GM23338 (cell line): ENCODE measurements at regions not wholly inside any gene's neighbourhood (a gene's known extent, or its start where the extent isn't known, plus 50 kb on each side); places are given as distances from the start of the nearest gene placed in this dataset.

Experiments
- ATAC-seq: fragments of 200-7000 bp; cut with Tn5 transposase; 3 replicates; pipeline ENCODE4 v1.9.1; 2020
- DNase-seq: peaks from one replicate; pipeline ENCODE4 v3.0.0-alpha.2; 2015; ENCODE audit warnings: low spot score
- H2AFZ ChIP-seq: fragments of 200-600 bp; sonication (generic); 2 replicates; pipeline ENCODE4 v1.8.0; 2016; ENCODE audit warnings: antibody characterized with exemption, mild to moderate bottlenecking, moderate library complexity
- H3F3A ChIP-seq: fragments of 200-600 bp; sonication (generic); replicated peaks from 2 replicates; pipeline ENCODE4 v1.8.0; 2017; ENCODE audit warnings: antibody characterized with exemption, mixed run types, low read depth
- H3K27ac ChIP-seq: fragments of 200-600 bp; sonication (generic); 2 replicates; pipeline ENCODE4 v1.6.1; 2016; ENCODE audit warnings: low read depth
- H3K27me3 ChIP-seq: fragments of 200-600 bp; sonication (generic); 2 replicates; pipeline ENCODE4 v1.8.0; 2016; ENCODE audit warnings: mild to moderate bottlenecking, mixed run types, moderate library complexity; ENCODE audit not compliant: insufficient read depth
- H3K36me3 ChIP-seq: fragments of 200-600 bp; sonication (generic); 2 replicates; pipeline ENCODE4 v1.8.0; 2016; ENCODE audit warnings: mild to moderate bottlenecking; ENCODE audit not compliant: insufficient read depth
- H3K4me1 ChIP-seq: fragments of 200-600 bp; sonication (generic); 2 replicates; pipeline ENCODE4 v1.8.0; 2016; ENCODE audit warnings: mild to moderate bottlenecking, moderate library complexity; ENCODE audit not compliant: insufficient read depth
- H3K4me2 ChIP-seq: fragments of 200-600 bp; sonication (generic); 2 replicates; pipeline ENCODE4 v1.7.1; 2017; ENCODE audit warnings: mixed run types
- H3K4me3 ChIP-seq: fragments of 200-600 bp; sonication (generic); 2 replicates; pipeline ENCODE4 v1.6.1; 2016; ENCODE audit warnings: mixed run types
- H3K79me2 ChIP-seq: fragments of 200-600 bp; sonication (generic); replicated peaks from 2 replicates; pipeline ENCODE4 v1.8.0; 2017; ENCODE audit warnings: mild to moderate bottlenecking; ENCODE audit not compliant: insufficient read depth
- H3K9me2 ChIP-seq: fragments of 200-600 bp; sonication (generic); 2 replicates; pipeline ENCODE4 v1.8.0; 2017; ENCODE audit not compliant: insufficient read depth
- H4K20me1 ChIP-seq: fragments of 200-600 bp; sonication (generic); replicated peaks from 2 replicates; pipeline ENCODE4 v1.8.0; 2017; ENCODE audit warnings: mild to moderate bottlenecking; ENCODE audit not compliant: insufficient read depth
- H3K27ac Mint-ChIP-seq: 2 replicates; pipeline ENCODE4 v1.8.0; 2020; ENCODE audit warnings: inconsistent platforms, mild to moderate bottlenecking, moderate library complexity, mixed read lengths
- H3K27me3 Mint-ChIP-seq: 3 replicates; pipeline ENCODE4 v1.8.0; 2022; ENCODE audit warnings: low read depth, mild to moderate bottlenecking, moderate library complexity, mixed read lengths, inconsistent platforms; ENCODE audit not compliant: insufficient read depth, poor library complexity
- H3K36me3 Mint-ChIP-seq: 3 replicates; pipeline ENCODE4 v1.8.0; 2021; ENCODE audit warnings: low read depth, mild to moderate bottlenecking, inconsistent platforms, moderate library complexity, mixed read lengths
- H3K4me1 Mint-ChIP-seq: 3 replicates; pipeline ENCODE4 v1.8.0; 2020; ENCODE audit warnings: mild to moderate bottlenecking, inconsistent platforms, mixed read lengths
- H3K4me3 Mint-ChIP-seq: 3 replicates; pipeline ENCODE4 v1.8.0; 2021; ENCODE audit warnings: moderate library complexity, mild to moderate bottlenecking, inconsistent platforms, mixed read lengths
- H3K9me3 Mint-ChIP-seq: 3 replicates; pipeline ENCODE4 v1.8.0; 2020; ENCODE audit warnings: moderate library complexity, mild to moderate bottlenecking, inconsistent platforms, mixed read lengths
- CREB1 ChIP-seq: fragments of 250-450 bp; sonication (Bioruptor Pico); IDR thresholded peaks from 2 replicates; pipeline ENCODE4 v1.5.0; 2020; ENCODE audit warnings: low read depth, mild to moderate bottlenecking, moderate library complexity
- CTCF ChIP-seq, 2 experiments: fragments of 200-600 bp in 1 of 2; sonication (generic) in 1 of 2; conservative IDR thresholded peaks; 2 replicates each; pipeline versions ENCODE4 v1.5.1 to v1.6.1; 2016 to 2017; ENCODE audit warnings: antibody characterized with exemption in 2 of 2, low read depth in 2 of 2, mild to moderate bottlenecking in 2 of 2, moderate library complexity in 1 of 2
- ETS1 ChIP-seq: IDR thresholded peaks from 2 replicates; pipeline ENCODE4 v1.6.1; 2016; ENCODE audit warnings: antibody characterized with exemption
- EZH2 ChIP-seq: fragments of 200-600 bp; sonication (generic); IDR thresholded peaks from one replicate; pipeline ENCODE4 v1.8.0; 2017; ENCODE audit warnings: antibody characterized with exemption, mild to moderate bottlenecking, low read depth; ENCODE audit not compliant: unreplicated experiment
- EZH2phosphoT487 ChIP-seq: fragments of 200-600 bp; sonication (generic); IDR thresholded peaks from one replicate; pipeline ENCODE4 v1.8.1; 2018; ENCODE audit warnings: antibody characterized with exemption; ENCODE audit not compliant: unreplicated experiment
- JUNB ChIP-seq: IDR thresholded peaks from one replicate; pipeline ENCODE4 v1.6.1; 2016; ENCODE audit warnings: antibody characterized with exemption; ENCODE audit not compliant: unreplicated experiment
- NANOG ChIP-seq: IDR thresholded peaks from 2 replicates; pipeline ENCODE4 v1.6.1; 2016; ENCODE audit warnings: antibody characterized with exemption, borderline replicate concordance
- POLR2AphosphoS5 ChIP-seq: IDR thresholded peaks from 2 replicates; pipeline ENCODE4 v1.6.1; 2016; ENCODE audit warnings: antibody characterized with exemption, low read depth
- REST ChIP-seq: IDR thresholded peaks from one replicate; pipeline ENCODE4 v1.6.1; 2018; ENCODE audit warnings: antibody characterized with exemption; ENCODE audit not compliant: unreplicated experiment
- STAT1 ChIP-seq: IDR thresholded peaks from one replicate; pipeline ENCODE4 v1.6.1; 2016; ENCODE audit warnings: antibody characterized with exemption; ENCODE audit not compliant: unreplicated experiment
- ZNF114 ChIP-seq: fragments of 250-450 bp; sonication (Bioruptor Pico); IDR thresholded peaks from 2 replicates; pipeline ENCODE4 v1.5.0; 2020; ENCODE audit warnings: mild to moderate bottlenecking, moderate library complexity
- ZNF331 ChIP-seq: fragments of 250-450 bp; sonication (Bioruptor Pico); IDR thresholded peaks from 2 replicates; pipeline ENCODE4 v1.5.0; 2020; ENCODE audit warnings: low read depth, mild to moderate bottlenecking, moderate library complexity
- ZNF462 ChIP-seq: fragments of 250-450 bp; sonication (Bioruptor Pico); IDR thresholded peaks from 2 replicates; pipeline ENCODE4 v1.5.0; 2020; ENCODE audit warnings: mild to moderate bottlenecking, moderate library complexity

GRCh38 chr1:199859491-199859933, 168.0 kb upstream of the NR5A2 start:
- Histone ChIP-seq H3K9me2 (no peaks in the 10 kb centered on the region), H3K4me2 (no peak overlapping the region), H3K79me2 (no peaks in the 10 kb centered on the region), H3K4me3 (no peak overlapping the region), H2AFZ (no peak overlapping the region), H3K27ac (no peak overlapping the region), H3K4me1 (peaks cover 11% of the 10 kb centered on the region; the same call in 1 of the 2 replicates), H3F3A (no peaks in the 10 kb centered on the region), H3K27me3 (no peaks in the 10 kb centered on the region), H3K36me3 (no peaks in the 10 kb centered on the region), H4K20me1 (no peaks in the 10 kb centered on the region)
- Mint-ChIP-seq H3K36me3 (no peaks in the 10 kb centered on the region), H3K9me3 (no peaks in the 10 kb centered on the region), H3K4me3 (no peak overlapping the region), H3K27me3 (no peaks in the 10 kb centered on the region), H3K27ac (no peak overlapping the region), H3K4me1 (peaks cover 26% of the 10 kb centered on the region)
- ATAC-seq (no peak), DNase-seq (no peak)
- no peak for TF ChIP-seq ZNF331 (CRISPR knock-in tag)
- TF ChIP-seq CREB1 = no peak
- TF ChIP-seq REST = no peak
- no peak for TF ChIP-seq ETS1
- no peak for TF ChIP-seq NANOG
- TF ChIP-seq STAT1 = no peak
- TF ChIP-seq EZH2phosphoT487 = no peak
- TF ChIP-seq CTCF (conservative IDR thresholded peaks at IDR 0.05; ENCODE audit: low read depth in 2 of 2) = no peak
- TF ChIP-seq ZNF114 (CRISPR knock-in tag) = no peak
- no peak for TF ChIP-seq ZNF462 (CRISPR knock-in tag)
- TF ChIP-seq POLR2AphosphoS5 = no peak
- no peak for TF ChIP-seq JUNB
- no peak for TF ChIP-seq EZH2
